ENCODE measurements at regions not wholly inside any gene's neighbourhood (a gene's known extent, or its start where the extent isn't known, plus 50 kb on each side); places are given as distances from the start of the nearest gene placed in this dataset.

DNA sequence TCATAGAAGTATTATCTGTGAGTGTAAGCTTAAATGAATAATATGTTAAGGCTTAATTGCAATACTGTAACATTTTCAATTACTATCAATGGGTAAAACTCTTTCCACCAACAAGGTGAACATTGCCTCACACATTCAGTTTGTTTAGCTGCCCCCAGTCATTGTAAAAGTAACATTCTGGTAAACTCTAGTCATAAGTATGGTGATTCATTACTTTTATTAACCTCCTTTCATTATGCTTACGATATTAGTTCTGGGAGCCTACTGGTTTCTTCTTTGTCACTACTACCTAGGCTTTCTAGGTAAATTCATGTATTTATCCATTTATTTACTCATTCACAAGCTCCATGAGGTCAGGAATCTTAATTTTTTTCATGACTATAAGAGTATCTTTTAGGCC, 412.8 kb upstream of the SLIT2 start:
- intact Hi-C loops (cut with DNase I): no loop called here
- H3K4me1 ChIP-seq: no peaks in the 10 kb centered on the region
- no peaks in the 10 kb centered on the region for H3K9me3 ChIP-seq
- no peak overlapping the region for H3K4me3 ChIP-seq
- TF ChIP-seq CTCF (IDR thresholded peaks at IDR 0.05) (no peak), POLR2A (IDR thresholded peaks at IDR 0.05) (no peak), EP300 (IDR thresholded peaks at IDR 0.05) (no peak), POLR2AphosphoS5 (IDR thresholded peaks at IDR 0.05) (no peak)
- DNase-seq: no peak
- H3K36me3 ChIP-seq: no peaks in the 10 kb centered on the region
- H3K27me3 ChIP-seq: no peaks in the 10 kb centered on the region
- WGBS, 2 donors: 90 to 97% methylated on average over 1 of the region's 1 CpG
- no peak overlapping the region for H3K27ac ChIP-seq

GRCh38 chr4:19835429-19835828, 416.3 kb upstream of the SLIT2 start:
- WGBS, 2 donors: 75 to 87% methylated on average over 3 of the region's 3 CpGs
- Histone ChIP-seq H3K27ac (no peak overlapping the region), H3K4me1 (peaks cover 0 to 7% (median 0%) of the 10 kb centered on the region in 4 donors), H3K9me3 (no peaks in the 10 kb centered on the region), H3K27me3 (no peaks in the 10 kb centered on the region), H3K36me3 (no peaks in the 10 kb centered on the region), H3K4me3 (no peak overlapping the region)
- DNase-seq: no peak
- TF ChIP-seq CTCF (IDR thresholded peaks at IDR 0.05) (no peak), EP300 (IDR thresholded peaks at IDR 0.05) (no peak), POLR2A (IDR thresholded peaks at IDR 0.05) (no peak), POLR2AphosphoS5 (IDR thresholded peaks at IDR 0.05) (no peak)
- intact Hi-C loops (cut with DNase I): no loop called here

GRCh38 chr4:19832411-19832810, 419.3 kb upstream of the SLIT2 start:
- no peaks in the 10 kb centered on the region for H3K9me3 ChIP-seq
- no peak overlapping the region for H3K27ac ChIP-seq
- peaks cover 0 to 7% (median 0%) of the 10 kb centered on the region in 4 donors for H3K4me1 ChIP-seq
- 66 to 76% methylated on average over 3 of the region's 3 CpGs for WGBS, 2 donors
- DNase-seq: no peak
- TF ChIP-seq EP300 (IDR thresholded peaks at IDR 0.05): no peak
- intact Hi-C loops (cut with DNase I): no loop called here
- no peaks in the 10 kb centered on the region for H3K27me3 ChIP-seq
- H3K36me3 ChIP-seq: no peaks in the 10 kb centered on the region
- no peak overlapping the region for H3K4me3 ChIP-seq

DNA sequence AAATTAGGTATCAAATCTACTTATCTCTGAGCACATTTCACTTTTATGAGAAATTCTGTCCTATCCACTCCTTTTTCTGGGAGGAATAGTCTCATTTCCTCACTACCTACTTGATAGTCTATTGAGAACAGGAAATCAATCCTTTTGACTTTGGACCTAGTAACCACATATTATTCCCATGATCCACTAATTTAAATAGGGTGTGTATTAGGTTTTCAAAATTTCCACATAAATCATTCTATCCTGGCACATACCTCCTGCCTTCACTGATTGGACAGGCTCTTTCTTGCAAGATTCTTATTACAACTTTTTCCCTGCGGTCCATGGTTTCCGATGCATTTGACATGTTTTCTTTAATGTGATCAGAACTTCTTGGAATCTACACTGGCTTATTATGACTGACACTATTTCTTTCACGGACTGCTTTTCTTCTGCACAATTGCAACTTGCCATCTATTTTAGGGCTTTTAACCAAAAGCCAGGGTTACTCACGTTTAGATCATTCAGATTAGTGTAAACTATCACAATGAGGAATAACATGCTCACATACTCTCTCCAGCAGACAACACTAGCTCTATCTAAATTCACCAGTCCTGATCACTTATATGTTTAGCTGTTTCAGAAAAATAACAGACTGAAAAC, 419.9 kb upstream of the SLIT2 start:
- intact Hi-C loops (cut with DNase I): no loop called here
- no peak overlapping the region for H3K4me3 ChIP-seq
- peaks cover 0 to 7% (median 0%) of the 10 kb centered on the region in 4 donors for H3K4me1 ChIP-seq
- H3K36me3 ChIP-seq: no peaks in the 10 kb centered on the region
- no peak for DNase-seq
- no peaks in the 10 kb centered on the region for H3K27me3 ChIP-seq
- H3K27ac ChIP-seq: no peak overlapping the region
- no peaks in the 10 kb centered on the region for H3K9me3 ChIP-seq
- WGBS, 2 donors: 76 to 80% methylated on average over 4 of the region's 4 CpGs
- TF ChIP-seq CTCF (IDR thresholded peaks at IDR 0.05): no peak
- no peak for TF ChIP-seq POLR2AphosphoS5 (IDR thresholded peaks at IDR 0.05)
- TF ChIP-seq EP300 (IDR thresholded peaks at IDR 0.05): no peak
- TF ChIP-seq POLR2A (IDR thresholded peaks at IDR 0.05): no peak

- WGBS, 2 donors: 90 to 95% methylated on average over 4 of the region's 4 CpGs
- no peak for DNase-seq
- H3K27ac ChIP-seq: no peak overlapping the region
Observed at GRCh38 chr4:19829101-19829500, 422.6 kb upstream of the SLIT2 start.

More at GRCh38 chr4:19829101-19829500, 422.6 kb upstream of the SLIT2 start:
- intact Hi-C loops (cut with DNase I): no loop called here
- Histone ChIP-seq H3K36me3 (no peaks in the 10 kb centered on the region), H3K4me1 (peaks cover 0 to 7% (median 0%) of the 10 kb centered on the region in 4 donors), H3K9me3 (no peaks in the 10 kb centered on the region), H3K27me3 (no peaks in the 10 kb centered on the region), H3K4me3 (no peak overlapping the region)
- no peak for TF ChIP-seq POLR2AphosphoS5 (IDR thresholded peaks at IDR 0.05)
- no peak for TF ChIP-seq POLR2A (IDR thresholded peaks at IDR 0.05)
- no peak for TF ChIP-seq CTCF (IDR thresholded peaks at IDR 0.05)
- no peak for TF ChIP-seq EP300 (IDR thresholded peaks at IDR 0.05)

Data from sigmoid colon (tissue), 6 donors.